ENCODE measurements at regions not wholly inside any gene's neighbourhood (a gene's known extent, or its start where the extent isn't known, plus 50 kb on each side); places are given as distances from the start of the nearest gene placed in this dataset.

GRCh38 chr2:207317378-207317984 is 151.7 kb upstream of the KLF7 start:
- no peak overlapping the region for H3K4me3 ChIP-seq
- no peaks in the 10 kb centered on the region for H3K79me2 ChIP-seq (ENCODE audit: control insufficient read depth, insufficient read depth, low read length)
- no peaks in the 10 kb centered on the region for H3K9me3 ChIP-seq (replicated peaks; ENCODE audit: control insufficient read depth, insufficient read depth, low read depth, low read length)
- H3K4me2 ChIP-seq (ENCODE audit: insufficient read depth, low read length): no peak overlapping the region
- H4K20me1 ChIP-seq (replicated peaks; ENCODE audit: control insufficient read depth, insufficient read depth, low read length): no peaks in the 10 kb centered on the region
- H3K9me1 ChIP-seq (ENCODE audit: control insufficient read depth, insufficient read depth, low read length): no peaks in the 10 kb centered on the region
- H3K27ac ChIP-seq (ENCODE audit: extremely low read depth, low read depth, low read length): no peak overlapping the region
- CTCF ChIA-PET (ENCODE audit: low intra/inter-chr PET ratio): no interaction called here
- H3K4me1 ChIP-seq (replicated peaks in 1 of 2; ENCODE audit: control insufficient read depth in 2 of 2, insufficient read depth in 2 of 2, low read length in 2 of 2): no peaks in the 10 kb centered on the region; a peak in 1 of 5 replicates
- no peak overlapping the region for H3K9ac ChIP-seq (ENCODE audit: insufficient read depth in 1 of 2, low read depth in 2 of 2, low read length in 2 of 2)
- FAIRE-seq (no peak), DNase-seq (ENCODE audit: extremely low read depth in 1 of 4, low spot score in 3 of 4) (no peak), ATAC-seq (no peak)
- no peak overlapping the region for H2AFZ ChIP-seq (ENCODE audit: low read depth, low read length)
- H3K36me3 ChIP-seq (ENCODE audit: control insufficient read depth, insufficient read depth, low read length): no peaks in the 10 kb centered on the region
- no TSS peak for BruUV-seq (replicated peaks)
- intact Hi-C loops (cut with micrococcal nuclease) (no loop called here), in situ Hi-C loops (cut with MboI) (no loop called here)
- WGBS (ENCODE audit: insufficient coverage, low coverage, missing lambda C conversion rate): 21% methylated on average over 4 of the region's 4 CpGs
- H3K27me3 ChIP-seq (ENCODE audit: control insufficient read depth in 2 of 2, insufficient read depth in 2 of 2, low read length in 2 of 2): no peaks in the 10 kb centered on the region
- POLR2A ChIA-PET: no interaction called here
- TF ChIP-seq DLX4 (CRISPR knock-in tag; IDR thresholded peaks at IDR 0.05) (no peak), ATF7 (IDR thresholded peaks at IDR 0.05) (no peak), RCOR1 (IDR thresholded peaks at IDR 0.05; ENCODE audit: borderline replicate concordance in 1 of 2, low read depth in 2 of 2, low read length in 2 of 2) (no peak), YBX1 (IDR thresholded peaks at IDR 0.05) (no peak), KDM4B (IDR thresholded peaks at IDR 0.05; ENCODE audit: borderline replicate concordance in 2 of 2, low read depth in 1 of 2) (no peak), TCF15 (CRISPR knock-in tag; IDR thresholded peaks at IDR 0.05) (no peak), JUNB (CRISPR knock-in tag; conservative IDR thresholded peaks at IDR 0.05) (no peak), POLR2AphosphoS5 (IDR thresholded peaks at IDR 0.05; ENCODE audit: control insufficient read depth, insufficient read depth, low read depth, low read length) (no peak), PHTF2 (CRISPR knock-in tag; IDR thresholded peaks at IDR 0.05) (no peak), TAL1 (IDR thresholded peaks at IDR 0.05) (no peak)
- TF ChIP-seq, protein P1, sequence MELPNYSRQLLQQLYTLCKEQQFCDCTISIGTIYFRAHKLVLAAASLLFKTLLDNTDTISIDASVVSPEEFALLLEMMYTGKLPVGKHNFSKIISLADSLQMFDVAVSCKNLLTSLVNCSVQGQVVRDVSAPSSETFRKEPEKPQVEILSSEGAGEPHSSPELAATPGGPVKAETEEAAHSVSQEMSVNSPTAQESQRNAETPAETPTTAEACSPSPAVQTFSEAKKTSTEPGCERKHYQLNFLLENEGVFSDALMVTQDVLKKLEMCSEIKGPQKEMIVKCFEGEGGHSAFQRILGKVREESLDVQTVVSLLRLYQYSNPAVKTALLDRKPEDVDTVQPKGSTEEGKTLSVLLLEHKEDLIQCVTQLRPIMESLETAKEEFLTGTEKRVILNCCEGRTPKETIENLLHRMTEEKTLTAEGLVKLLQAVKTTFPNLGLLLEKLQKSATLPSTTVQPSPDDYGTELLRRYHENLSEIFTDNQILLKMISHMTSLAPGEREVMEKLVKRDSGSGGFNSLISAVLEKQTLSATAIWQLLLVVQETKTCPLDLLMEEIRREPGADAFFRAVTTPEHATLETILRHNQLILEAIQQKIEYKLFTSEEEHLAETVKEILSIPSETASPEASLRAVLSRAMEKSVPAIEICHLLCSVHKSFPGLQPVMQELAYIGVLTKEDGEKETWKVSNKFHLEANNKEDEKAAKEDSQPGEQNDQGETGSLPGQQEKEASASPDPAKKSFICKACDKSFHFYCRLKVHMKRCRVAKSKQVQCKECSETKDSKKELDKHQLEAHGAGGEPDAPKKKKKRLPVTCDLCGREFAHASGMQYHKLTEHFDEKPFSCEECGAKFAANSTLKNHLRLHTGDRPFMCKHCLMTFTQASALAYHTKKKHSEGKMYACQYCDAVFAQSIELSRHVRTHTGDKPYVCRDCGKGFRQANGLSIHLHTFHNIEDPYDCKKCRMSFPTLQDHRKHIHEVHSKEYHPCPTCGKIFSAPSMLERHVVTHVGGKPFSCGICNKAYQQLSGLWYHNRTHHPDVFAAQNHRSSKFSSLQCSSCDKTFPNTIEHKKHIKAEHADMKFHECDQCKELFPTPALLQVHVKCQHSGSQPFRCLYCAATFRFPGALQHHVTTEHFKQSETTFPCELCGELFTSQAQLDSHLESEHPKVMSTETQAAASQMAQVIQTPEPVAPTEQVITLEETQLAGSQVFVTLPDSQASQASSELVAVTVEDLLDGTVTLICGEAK (IDR thresholded peaks at IDR 0.05): no peak
- TF ChIP-seq, protein P1 (CRISPR knock-in tag; IDR thresholded peaks at IDR 0.05): no peak

All from K562 (cell line).